Psoas muscle (tissue), 7 donors: ENCODE measurements at regions not wholly inside any gene's neighbourhood (a gene's known extent, or its start where the extent isn't known, plus 50 kb on each side); places are given as distances from the start of the nearest gene placed in this dataset.

Experiments used
- ATAC-seq, 4 donors: fragments of 200-7000 bp; cut with Tn5 transposase; one replicate each; pipeline ENCODE4 v1.9.1; 2020; ENCODE audit warnings: moderate library complexity in 3 of 4, mild to moderate bottlenecking in 2 of 4
- DNase-seq, 2 donors: peaks; one replicate each; pipeline ENCODE4 v3.0.0-alpha.2; 2020
- H3K27ac ChIP-seq: fragments of 200-600 bp; one replicate; pipeline ENCODE4 v1.8.0; 2022
- H3K27me3 ChIP-seq, 3 donors: fragments of 200-600 bp in 1 of 3; one replicate each; pipeline versions ENCODE4 v1.6.1 to v1.8.0; 2013 to 2022; ENCODE audit warnings: low read length in 2 of 3, mild to moderate bottlenecking in 2 of 3, moderate library complexity in 1 of 3; ENCODE audit not compliant: insufficient read depth in 3 of 3
- H3K36me3 ChIP-seq, 2 donors: fragments of 200-600 bp in 1 of 2; one replicate each; pipeline versions ENCODE4 v1.6.1 to v1.8.0; 2013 to 2022; ENCODE audit warnings: low read depth in 1 of 2, mild to moderate bottlenecking in 1 of 2, moderate library complexity in 1 of 2; ENCODE audit not compliant: insufficient read depth in 1 of 2
- H3K4me1 ChIP-seq: fragments of 200-600 bp; one replicate; pipeline ENCODE4 v1.8.0; 2022
- H3K4me3 ChIP-seq: fragments of 200-600 bp; one replicate; pipeline ENCODE4 v1.8.0; 2022; ENCODE audit warnings: mild to moderate bottlenecking
- H3K9me3 ChIP-seq: fragments of 200-600 bp; one replicate; pipeline ENCODE4 v1.8.0; 2022
- CTCF ChIP-seq: fragments of 200-600 bp; IDR thresholded peaks from one replicate; pipeline ENCODE4 v1.8.0; 2022; ENCODE audit warnings: antibody characterized with exemption
- WGBS, 3 donors: extraction: QIAGEN DNeasy Blood & Tissue Kit; methylation state at CpG; one replicate each; pipeline versions ENCODE4 v1.1.6 to v1.1.7; 2013; 5-methylcytosine and 5-hydroxymethylcytosine counted together
- intact Hi-C, 2 donors: fragments of 100-400 bp; cut with DNase I; formaldehyde crosslinking; loops; one replicate each; pipeline versions ENCODE4 v1.11.0 to v1.14.2; 2022
- donor health status: healthy with polysubstance abuse.
- donor health status: DM: no; HTN: no; CAD: no; lungs with moderate emphysema.
- donor health status: Bipolar disorder and iron deficiency.
- donor health status: healthy.
- donor health status: DM: yes; HTN: yes; CAD: no.
- donor health status: DM: no; HTN: no; CAD: no.
- donor health status: DM: yes; HTN: yes; CAD: no.

- H3K27me3 ChIP-seq = no peaks in the 10 kb centered on the region
- ATAC-seq (no peak), DNase-seq (no peak)
- H3K4me3 ChIP-seq = no peak overlapping the region
- no peak for TF ChIP-seq CTCF
- H3K9me3 ChIP-seq = no peaks in the 10 kb centered on the region
- H3K36me3 ChIP-seq = no peaks in the 10 kb centered on the region
- intact Hi-C loops = no loop called here
- peaks cover 36% of the 10 kb centered on the region for H3K4me1 ChIP-seq
- H3K27ac ChIP-seq = no peak overlapping the region
- 96 to 98% (median 96%) methylated on average over 6 of the region's 6 CpGs for WGBS, 3 donors
Observed at GRCh38 chr1:234868296-234869147, 258.5 kb upstream of the IRF2BP2 start.

DNA sequence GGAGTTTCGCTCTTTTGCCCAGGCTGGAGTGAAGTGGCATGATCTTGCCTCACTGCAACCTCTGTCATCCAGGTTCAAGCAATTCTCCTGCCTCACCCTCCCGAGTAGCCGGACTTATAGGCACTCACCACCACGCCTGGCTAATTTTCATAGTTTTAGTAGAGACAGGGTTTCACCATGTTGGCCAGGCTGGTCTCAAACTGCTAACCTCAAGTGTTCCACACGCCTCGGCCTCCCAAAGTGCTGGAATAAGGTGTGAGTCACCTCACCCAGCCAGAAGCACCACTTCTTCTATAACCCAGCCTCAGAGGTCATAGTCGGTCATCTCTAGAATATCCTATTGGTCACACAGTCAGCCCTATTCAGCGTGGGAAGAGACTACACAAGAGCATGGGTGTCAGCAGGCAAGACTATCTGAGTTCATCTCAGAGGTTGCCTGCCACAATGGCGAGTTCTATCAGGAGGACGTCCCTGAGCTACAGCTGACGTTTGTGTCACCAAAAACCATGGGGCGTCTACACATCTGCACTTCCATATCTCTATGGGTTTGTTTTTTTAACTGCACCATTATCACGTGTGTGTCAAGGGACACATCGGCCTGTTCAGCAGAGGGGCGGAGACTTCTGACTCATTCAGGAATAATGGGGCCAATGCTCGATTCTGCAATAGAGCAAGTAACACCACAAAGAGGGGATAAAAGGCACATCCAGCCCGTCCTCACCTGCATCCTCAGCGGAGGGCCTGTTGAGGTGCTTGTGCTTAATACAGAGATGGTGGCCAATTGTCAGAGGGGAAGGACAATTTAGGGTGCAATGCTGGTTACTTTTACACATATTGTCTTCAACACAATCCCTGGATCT lies 256.3 kb upstream of the IRF2BP2 start:
- intact Hi-C loops = no loop called here
- Histone ChIP-seq H3K4me1 (peaks cover 45% of the 10 kb centered on the region), H3K36me3 (no peaks in the 10 kb centered on the region), H3K27ac (peak overlapping the region; percentile 82), H3K9me3 (no peaks in the 10 kb centered on the region), H3K27me3 (no peaks in the 10 kb centered on the region), H3K4me3 (no peak overlapping the region)
- WGBS, 3 donors = 78 to 86% (median 80%) methylated on average over 18 of the region's 18 CpGs
- no peak for TF ChIP-seq CTCF
- ATAC-seq (peak; percentile 58 to 75 (median 68)), DNase-seq (peak; percentile 57 to 62)

- Histone ChIP-seq H3K27me3 (no peaks in the 10 kb centered on the region), H3K36me3 (no peaks in the 10 kb centered on the region), H3K27ac (no peak overlapping the region), H3K4me3 (no peak overlapping the region), H3K9me3 (no peaks in the 10 kb centered on the region), H3K4me1 (peaks cover 43% of the 10 kb centered on the region)
- no peak for DNase-seq
- ATAC-seq = no peak
- WGBS, 3 donors = 96 to 98% (median 98%) methylated on average over 7 of the region's 7 CpGs
- no peak for TF ChIP-seq CTCF
- intact Hi-C loops = no loop called here
Observed at GRCh38 chr1:234865171-234866006, 255.4 kb upstream of the IRF2BP2 start.

- DNase-seq (no peak), ATAC-seq (no peak)
- TF ChIP-seq CTCF = no peak
- no peaks in the 10 kb centered on the region for H3K36me3 ChIP-seq
- H3K4me1 ChIP-seq = peaks cover 33% of the 10 kb centered on the region
- H3K27me3 ChIP-seq = no peaks in the 10 kb centered on the region
- intact Hi-C loops = no loop called here
- no peaks in the 10 kb centered on the region for H3K9me3 ChIP-seq
- peak overlapping the region; percentile 67 for H3K27ac ChIP-seq
- 88 to 96% (median 91%) methylated on average over 3 of the region's 3 CpGs for WGBS, 3 donors
- H3K4me3 ChIP-seq = no peak overlapping the region
Observed at GRCh38 chr1:234864116-234864515, 254.1 kb upstream of the IRF2BP2 start.
